SK-N-MC (cell line): ENCODE measurements at regions not wholly inside any gene's neighbourhood (a gene's known extent, or its start where the extent isn't known, plus 50 kb on each side); places are given as distances from the start of the nearest gene placed in this dataset.

Experiments used
- FOXP2 ChIP-seq: optimal IDR thresholded peaks from 2 replicates; pipeline ENCODE3; 2011; ENCODE audit warnings: mild to moderate bottlenecking, moderate library complexity; ENCODE audit not compliant: insufficient read depth; ENCODE audit errors: extremely low read length, control extremely low read depth
- POLR2AphosphoS5 ChIP-seq: IDR thresholded peaks from 2 replicates; pipeline ENCODE4 v1.6.1; 2012; ENCODE audit warnings: mild to moderate bottlenecking, low read depth, low read length, borderline replicate concordance

DNA sequence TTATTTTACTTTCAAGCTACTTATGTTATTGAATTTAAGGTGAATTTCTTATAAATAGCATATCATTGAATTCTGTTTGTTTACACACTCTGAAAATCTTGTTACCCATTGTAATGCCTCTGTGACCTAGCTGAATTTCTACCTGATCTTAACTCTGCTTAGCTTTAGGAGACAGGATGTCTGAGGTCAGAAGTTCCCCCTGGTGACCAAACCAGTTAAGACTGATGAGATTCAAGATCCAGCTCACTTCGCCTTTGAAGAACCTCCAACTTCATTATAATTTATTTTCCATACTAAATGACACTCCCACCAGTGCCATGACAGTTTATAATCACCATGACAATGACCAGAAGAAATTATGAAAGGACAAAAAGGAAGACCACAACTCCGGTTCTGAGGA, 213.4 kb upstream of the CDC14C start:
- no peak for TF ChIP-seq POLR2AphosphoS5
- TF ChIP-seq FOXP2, result no peak
